GM10266 (cell line): ENCODE measurements at regions not wholly inside any gene's neighbourhood (a gene's known extent, or its start where the extent isn't known, plus 50 kb on each side); places are given as distances from the start of the nearest gene placed in this dataset.
"Not testable (repeated sequence)": the region's sequence is repeated elsewhere in the genome, so short reads cannot be mapped to it uniquely, and the experiment has no call there.

Source experiments
- DNase-seq: peaks from one replicate; pipeline ENCODE4 v3.0.0; 2012; ENCODE audit errors: extremely low spot score
- CTCF ChIP-seq: IDR thresholded peaks from 2 replicates; pipeline ENCODE4 v1.5.1; 2012; ENCODE audit warnings: mild to moderate bottlenecking, low read depth; ENCODE audit not compliant: control insufficient read depth, insufficient read depth; ENCODE audit errors: missing control alignments

GRCh38 chr2:7759898-7760297 is 842.7 kb downstream of the RNF144A start:
- no peak for TF ChIP-seq CTCF
- DNase-seq, result no peak

DNA sequence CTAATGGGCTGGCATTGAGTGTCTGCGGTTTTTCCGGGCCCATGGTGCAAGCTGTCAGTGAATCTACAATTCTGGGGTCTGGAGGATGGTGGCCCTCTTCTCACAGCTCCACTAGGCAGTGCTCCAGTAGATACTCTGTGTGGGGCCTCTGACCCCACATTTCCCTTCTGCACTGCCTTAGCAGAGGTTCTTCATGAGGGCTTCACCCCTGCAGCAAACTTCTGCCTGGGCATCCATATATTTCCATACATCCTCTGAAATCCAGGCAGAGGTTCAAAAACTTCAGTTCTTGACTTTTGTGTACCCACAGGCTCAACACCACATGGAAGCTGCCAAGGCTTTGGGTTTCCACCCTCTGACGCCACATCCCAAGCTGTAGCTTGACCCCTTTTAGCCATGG is 846.2 kb downstream of the RNF144A start:
- DNase-seq, result not testable (repeated sequence)

GRCh38 chr2:7765236-7765635 is 848.0 kb downstream of the RNF144A start:
- no peak for TF ChIP-seq CTCF

DNA sequence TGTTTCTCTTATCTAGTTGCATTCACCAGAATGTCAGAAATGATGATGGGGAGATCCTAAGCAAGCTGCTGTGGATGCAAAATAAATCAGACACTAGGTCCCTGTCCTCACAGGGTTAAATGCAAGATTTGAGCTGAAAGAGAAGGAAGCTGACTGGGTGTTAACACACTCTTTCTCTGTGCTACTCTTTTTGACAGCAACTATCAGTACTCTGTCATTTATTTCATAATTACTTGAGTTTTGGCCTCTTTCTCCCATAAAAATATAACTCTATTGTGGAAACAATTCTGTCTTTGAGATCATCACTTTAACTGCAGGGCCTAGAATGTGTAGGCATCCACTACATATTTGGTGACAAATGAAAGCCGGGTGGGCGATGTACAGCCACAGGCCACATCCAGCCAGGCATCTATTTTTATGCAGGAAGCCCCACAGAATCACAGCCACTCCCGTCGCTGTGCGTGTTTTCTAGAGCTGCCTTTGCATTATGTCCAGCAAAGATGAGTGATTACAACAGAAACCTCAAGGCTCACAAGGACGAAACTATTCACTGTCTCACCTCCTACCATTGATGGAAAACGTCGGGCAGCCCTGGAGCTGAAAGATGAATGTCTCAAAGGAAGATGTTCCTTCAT is 849.0 kb downstream of the RNF144A start:
- no peak for TF ChIP-seq CTCF
- DNase-seq, result no peak

More at GRCh38 chr2:7765236-7765635, 848.0 kb downstream of the RNF144A start:
- no peak for DNase-seq

- no peak for TF ChIP-seq CTCF
- DNase-seq, result no peak
Measured at GRCh38 chr2:7766978-7767565, 849.9 kb downstream of the RNF144A start.

GRCh38 chr2:7767902-7768301 is 850.7 kb downstream of the RNF144A start:
- TF ChIP-seq CTCF, result no peak

DNA sequence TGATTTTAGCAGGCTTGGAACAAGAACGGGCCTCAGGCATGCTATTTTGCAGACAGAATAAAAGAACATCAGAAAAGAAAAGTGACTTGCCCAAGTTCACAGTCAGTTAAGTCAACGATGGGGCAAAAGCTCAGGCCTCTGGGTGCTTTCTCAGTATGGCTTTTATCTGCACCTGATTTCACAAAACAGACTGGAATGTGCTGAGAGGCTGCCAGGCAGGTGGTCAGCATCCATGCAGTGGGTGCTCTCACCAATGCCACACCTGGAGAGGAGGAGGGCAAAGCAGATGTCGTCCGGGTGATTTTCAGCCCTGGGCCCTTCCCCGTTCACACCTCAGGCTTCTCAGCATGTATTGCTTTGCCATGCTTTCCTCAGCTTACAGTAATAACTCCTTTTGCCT is 854.6 kb downstream of the RNF144A start:
- TF ChIP-seq CTCF, result no peak
- no peak for DNase-seq

More at GRCh38 chr2:7767902-7768301, 850.7 kb downstream of the RNF144A start:
- DNase-seq, result no peak
